ENCODE measurements at regions not wholly inside any gene's neighbourhood (a gene's known extent, or its start where the extent isn't known, plus 50 kb on each side); places are given as distances from the start of the nearest gene placed in this dataset.
"Not testable (repeated sequence)": the region's sequence is repeated elsewhere in the genome, so short reads cannot be mapped to it uniquely, and the experiment has no call there.

- no peak for DNase-seq
Observed at GRCh38 chr11:130551388-130551787, 102.9 kb downstream of the ADAMTS15 start.

- no peak for DNase-seq
Observed at GRCh38 chr11:130553306-130553705, 104.9 kb downstream of the ADAMTS15 start.

- no peak for DNase-seq
Observed at GRCh38 chr11:130554241-130555055, 106.0 kb downstream of the ADAMTS15 start.

- no peak for DNase-seq
Observed at GRCh38 chr11:130555251-130555841, 106.9 kb downstream of the ADAMTS15 start.

- DNase-seq = no peak
Observed at GRCh38 chr11:130560000-130560780, 111.7 kb downstream of the ADAMTS15 start.

- no peak for DNase-seq
Observed at GRCh38 chr11:130560781-130561109, 112.3 kb downstream of the ADAMTS15 start.

- DNase-seq = no peak
Observed at GRCh38 chr11:130561441-130561881, 113.0 kb downstream of the ADAMTS15 start.

GRCh38 chr11:130562549-130562948 lies 114.1 kb downstream of the ADAMTS15 start:
- no peak for DNase-seq

- DNase-seq = not testable (repeated sequence)
Observed at GRCh38 chr11:130566360-130566759, 117.9 kb downstream of the ADAMTS15 start.

- DNase-seq = no peak
Observed at GRCh38 chr11:130571519-130571918, 123.1 kb downstream of the ADAMTS15 start.

- DNase-seq = no peak
Observed at GRCh38 chr11:130571947-130572584, 123.6 kb downstream of the ADAMTS15 start.

- no peak for DNase-seq
Observed at GRCh38 chr11:130573767-130574166, 125.3 kb downstream of the ADAMTS15 start.

GRCh38 chr11:130574740-130575139 lies 126.3 kb downstream of the ADAMTS15 start:
- DNase-seq = no peak

GRCh38 chr11:130576146-130576545 lies 127.7 kb downstream of the ADAMTS15 start:
- DNase-seq = no peak

GRCh38 chr11:130578738-130579368 lies 130.4 kb downstream of the ADAMTS15 start:
- DNase-seq = no peak

- DNase-seq = no peak
Observed at GRCh38 chr11:130580372-130580771, 131.9 kb downstream of the ADAMTS15 start.

- no peak for DNase-seq
Observed at GRCh38 chr11:130580891-130581492, 132.5 kb downstream of the ADAMTS15 start.

- DNase-seq = no peak
Observed at GRCh38 chr11:130581646-130582045, 133.2 kb downstream of the ADAMTS15 start.

GRCh38 chr11:130582176-130582575 lies 133.7 kb downstream of the ADAMTS15 start:
- DNase-seq = no peak

GRCh38 chr11:130582981-130583380 lies 134.5 kb downstream of the ADAMTS15 start:
- no peak for DNase-seq

- no peak for DNase-seq
Observed at GRCh38 chr11:130583801-130584211, 135.4 kb downstream of the ADAMTS15 start.

GRCh38 chr11:130585545-130585944 lies 137.1 kb downstream of the ADAMTS15 start:
- no peak for DNase-seq

Data from NCI-H1092 (cell line).